ENCODE measurements at regions not wholly inside any gene's neighbourhood (a gene's known extent, or its start where the extent isn't known, plus 50 kb on each side); places are given as distances from the start of the nearest gene placed in this dataset.

- Histone ChIP-seq H3K27ac (no peak overlapping the region), H3K9ac (ENCODE audit: low read depth in 2 of 2, low read length in 2 of 2) (no peak overlapping the region), H3K4me3 (no peak overlapping the region), H3K9me3 (no peaks in the 10 kb centered on the region), H3K4me1 (no peaks in the 10 kb centered on the region), H3K27me3 (no peaks in the 10 kb centered on the region), H3K36me3 (no peaks in the 10 kb centered on the region)
- intact Hi-C loops (cut with DNase I), result no loop called here
- no peak for DNase-seq
- TF ChIP-seq CTCF (IDR thresholded peaks at IDR 0.05), result no peak
Observed at GRCh38 chr6:18725449-18725848, 338.3 kb downstream of the RNF144B start.

GRCh38 chr6:18733921-18734550 lies 346.9 kb downstream of the RNF144B start:
- DNase-seq, result no peak
- Histone ChIP-seq H3K4me3 (no peak overlapping the region), H3K36me3 (no peaks in the 10 kb centered on the region), H3K9ac (ENCODE audit: low read depth in 2 of 2, low read length in 2 of 2) (no peak overlapping the region), H3K9me3 (no peaks in the 10 kb centered on the region), H3K27me3 (no peaks in the 10 kb centered on the region), H3K27ac (no peak overlapping the region), H3K4me1 (no peaks in the 10 kb centered on the region)
- intact Hi-C loops (cut with DNase I), result no loop called here
- TF ChIP-seq CTCF (IDR thresholded peaks at IDR 0.05), result no peak

- no peak for TF ChIP-seq CTCF (IDR thresholded peaks at IDR 0.05)
- Histone ChIP-seq H3K36me3 (no peaks in the 10 kb centered on the region), H3K27me3 (no peaks in the 10 kb centered on the region), H3K4me1 (no peaks in the 10 kb centered on the region), H3K27ac (no peak overlapping the region), H3K9ac (ENCODE audit: low read depth in 2 of 2, low read length in 2 of 2) (no peak overlapping the region), H3K9me3 (no peaks in the 10 kb centered on the region), H3K4me3 (no peak overlapping the region)
- no peak for DNase-seq
- intact Hi-C loops (cut with DNase I), result loop anchor here (10.0 kb wide), 1 partner anchor 1113 kb away; no protein-coding TSS in a partner anchor
Observed at GRCh38 chr6:18741741-18742140, 354.6 kb downstream of the RNF144B start.

GRCh38 chr6:18742406-18742805 lies 355.3 kb downstream of the RNF144B start:
- Histone ChIP-seq H3K4me1 (no peaks in the 10 kb centered on the region), H3K9me3 (no peaks in the 10 kb centered on the region), H3K4me3 (no peak overlapping the region), H3K36me3 (no peaks in the 10 kb centered on the region), H3K27ac (no peak overlapping the region), H3K27me3 (no peaks in the 10 kb centered on the region), H3K9ac (ENCODE audit: low read depth in 2 of 2, low read length in 2 of 2) (no peak overlapping the region)
- intact Hi-C loops (cut with DNase I), result loop anchor here (10.0 kb wide), 1 partner anchor 1112 kb away; no protein-coding TSS in a partner anchor
- no peak for DNase-seq
- TF ChIP-seq CTCF (IDR thresholded peaks at IDR 0.05), result no peak

- DNase-seq, result no peak
- intact Hi-C loops (cut with DNase I), result loop anchor here (10.0 kb wide), 1 partner anchor 1108 kb away; no protein-coding TSS in a partner anchor
- H3K4me3 ChIP-seq, result no peak overlapping the region
Observed at GRCh38 chr6:18746727-18747126, 359.6 kb downstream of the RNF144B start.

More at GRCh38 chr6:18746727-18747126, 359.6 kb downstream of the RNF144B start:
- Histone ChIP-seq H3K9ac (ENCODE audit: low read depth in 2 of 2, low read length in 2 of 2) (no peak overlapping the region), H3K36me3 (no peaks in the 10 kb centered on the region), H3K27me3 (no peaks in the 10 kb centered on the region), H3K9me3 (no peaks in the 10 kb centered on the region), H3K27ac (no peak overlapping the region), H3K4me1 (no peaks in the 10 kb centered on the region)
- TF ChIP-seq CTCF (IDR thresholded peaks at IDR 0.05), result no peak
